Astrocyte (in vitro differentiated cells and primary cell): ENCODE measurements at regions not wholly inside any gene's neighbourhood (a gene's known extent, or its start where the extent isn't known, plus 50 kb on each side); places are given as distances from the start of the nearest gene placed in this dataset.

Source experiments
- DNase-seq: peaks from one replicate; pipeline ENCODE4 v3.0.0-alpha.2; 2010; ENCODE audit warnings: low read depth
- FAIRE-seq: peaks from 2 replicates; lab custom pipeline; 2011; peaks lifted over from hg19 to GRCh38; lab: Jason Lieb, UNC
- H2AFZ ChIP-seq: 2 replicates; pipeline ENCODE4 v1.6.0; 2012; ENCODE audit warnings: low read depth, low read length, inconsistent platforms
- H3K27ac ChIP-seq: 2 replicates; pipeline ENCODE4 v1.5.1; 2011; ENCODE audit warnings: low read depth, low read length, inconsistent platforms
- H3K27me3 ChIP-seq: 2 replicates; pipeline ENCODE4 v1.6.0; 2011; ENCODE audit warnings: low read length, inconsistent platforms; ENCODE audit not compliant: insufficient read depth
- H3K36me3 ChIP-seq: 2 replicates; pipeline ENCODE4 v1.5.1; 2011; ENCODE audit warnings: low read length, inconsistent platforms; ENCODE audit not compliant: insufficient read depth
- H3K4me1 ChIP-seq: 2 replicates; pipeline ENCODE4 v1.5.1; 2011; ENCODE audit warnings: low read length, inconsistent platforms; ENCODE audit not compliant: insufficient read depth
- H3K4me2 ChIP-seq: 2 replicates; pipeline ENCODE4 v1.6.0; 2012; ENCODE audit warnings: low read length, inconsistent platforms
- H3K4me3 ChIP-seq: 2 replicates; pipeline ENCODE4 v1.5.1; 2011; ENCODE audit warnings: low read depth, mild to moderate bottlenecking, low read length, inconsistent platforms; ENCODE audit not compliant: insufficient read depth
- H3K79me2 ChIP-seq: 2 replicates; pipeline ENCODE4 v1.6.0; 2012; ENCODE audit warnings: mild to moderate bottlenecking, low read length, inconsistent platforms; ENCODE audit not compliant: insufficient read depth
- H3K9ac ChIP-seq: 2 replicates; pipeline ENCODE4 v1.6.0; 2012; ENCODE audit warnings: mild to moderate bottlenecking, low read length, inconsistent platforms
- H3K9me3 ChIP-seq: 2 replicates; pipeline ENCODE4 v1.5.1; 2012; ENCODE audit warnings: low read depth, mild to moderate bottlenecking, low read length, inconsistent platforms; ENCODE audit not compliant: insufficient read depth
- H4K20me1 ChIP-seq: 2 replicates; pipeline ENCODE4 v1.6.0; 2012; ENCODE audit warnings: low read length, inconsistent platforms; ENCODE audit not compliant: insufficient read depth
- H3K27ac Mint-ChIP-seq: one replicate; pipeline ENCODE4 v1.8.0; 2021; ENCODE audit warnings: mild to moderate bottlenecking, mixed read lengths; ENCODE audit not compliant: unreplicated experiment
- H3K27me3 Mint-ChIP-seq: one replicate; pipeline ENCODE4 v1.8.0; 2021; ENCODE audit warnings: low read depth, mixed read lengths; ENCODE audit not compliant: unreplicated experiment
- H3K36me3 Mint-ChIP-seq: one replicate; pipeline ENCODE4 v1.8.0; 2021; ENCODE audit warnings: low read depth, mixed read lengths; ENCODE audit not compliant: unreplicated experiment
- H3K4me1 Mint-ChIP-seq: one replicate; pipeline ENCODE4 v1.8.0; 2021; ENCODE audit warnings: low read depth, mixed read lengths; ENCODE audit not compliant: unreplicated experiment
- H3K4me3 Mint-ChIP-seq: one replicate; pipeline ENCODE4 v1.8.0; 2021; ENCODE audit warnings: mild to moderate bottlenecking, moderate library complexity, mixed read lengths; ENCODE audit not compliant: unreplicated experiment
- H3K9me3 Mint-ChIP-seq: one replicate; pipeline ENCODE4 v1.8.0; 2021; ENCODE audit warnings: mild to moderate bottlenecking, mixed read lengths; ENCODE audit not compliant: unreplicated experiment
- CTCF ChIP-seq: IDR thresholded peaks from 2 replicates; pipeline ENCODE4 v1.5.1; 2011; ENCODE audit warnings: low read depth, mild to moderate bottlenecking, inconsistent platforms, low read length, moderate library complexity; ENCODE audit not compliant: insufficient read depth
- EZH2 ChIP-seq: IDR thresholded peaks from 2 replicates; pipeline ENCODE4 v1.6.1; 2012; ENCODE audit warnings: mild to moderate bottlenecking, low read length, inconsistent platforms; ENCODE audit not compliant: insufficient read depth

- Mint-ChIP-seq H3K36me3 (no peaks in the 10 kb centered on the region), H3K9me3 (no peaks in the 10 kb centered on the region), H3K27ac (no peak overlapping the region), H3K4me3 (no peak overlapping the region), H3K4me1 (no peaks in the 10 kb centered on the region), H3K27me3 (no peaks in the 10 kb centered on the region)
- H3K4me1 ChIP-seq, result no peaks in the 10 kb centered on the region
- no peaks in the 10 kb centered on the region for H4K20me1 ChIP-seq
- H2AFZ ChIP-seq, result no peak overlapping the region
- no peaks in the 10 kb centered on the region for H3K79me2 ChIP-seq
- H3K4me3 ChIP-seq, result no peak overlapping the region
- H3K9me3 ChIP-seq, result no peaks in the 10 kb centered on the region
- no peaks in the 10 kb centered on the region for H3K36me3 ChIP-seq
- H3K27ac ChIP-seq, result no peak overlapping the region
- FAIRE-seq (no peak), DNase-seq (no peak)
- H3K9ac ChIP-seq, result no peak overlapping the region
- no peaks in the 10 kb centered on the region for H3K27me3 ChIP-seq
- no peak for TF ChIP-seq EZH2
- TF ChIP-seq CTCF, result no peak
- H3K4me2 ChIP-seq, result no peak overlapping the region
These were observed 334.0 kb upstream of the GCFC2 start for GRCh38 chr2:76044701-76045100.

GRCh38 chr2:76039505-76039904, 328.8 kb upstream of the GCFC2 start:
- Histone ChIP-seq H3K79me2 (no peaks in the 10 kb centered on the region), H2AFZ (no peak overlapping the region), H3K36me3 (no peaks in the 10 kb centered on the region), H3K9me3 (no peaks in the 10 kb centered on the region), H3K27ac (no peak overlapping the region), H3K9ac (no peak overlapping the region), H4K20me1 (no peaks in the 10 kb centered on the region), H3K27me3 (no peaks in the 10 kb centered on the region), H3K4me2 (no peak overlapping the region), H3K4me3 (no peak overlapping the region), H3K4me1 (no peaks in the 10 kb centered on the region)
- no peaks in the 10 kb centered on the region for H3K27me3 Mint-ChIP-seq
- FAIRE-seq, result no peak
- H3K36me3 Mint-ChIP-seq, result no peaks in the 10 kb centered on the region
- no peak overlapping the region for H3K4me3 Mint-ChIP-seq
- H3K27ac Mint-ChIP-seq, result no peak overlapping the region
- no peak for DNase-seq
- TF ChIP-seq EZH2, result no peak
- TF ChIP-seq CTCF, result no peak
- H3K4me1 Mint-ChIP-seq, result no peaks in the 10 kb centered on the region
- H3K9me3 Mint-ChIP-seq, result no peaks in the 10 kb centered on the region

- H2AFZ ChIP-seq, result no peak overlapping the region
- no peaks in the 10 kb centered on the region for H3K36me3 ChIP-seq
- no peaks in the 10 kb centered on the region for H3K9me3 ChIP-seq
- Mint-ChIP-seq H3K27ac (no peak overlapping the region), H3K27me3 (no peaks in the 10 kb centered on the region), H3K4me3 (no peak overlapping the region), H3K9me3 (peaks cover 7% of the 10 kb centered on the region), H3K4me1 (no peaks in the 10 kb centered on the region), H3K36me3 (no peaks in the 10 kb centered on the region)
- H3K9ac ChIP-seq, result no peak overlapping the region
- no peak overlapping the region for H3K27ac ChIP-seq
- no peak overlapping the region for H3K4me3 ChIP-seq
- no peaks in the 10 kb centered on the region for H3K4me1 ChIP-seq
- H4K20me1 ChIP-seq, result no peaks in the 10 kb centered on the region
- FAIRE-seq (no peak), DNase-seq (no peak)
- H3K79me2 ChIP-seq, result no peaks in the 10 kb centered on the region
- TF ChIP-seq CTCF (no peak), EZH2 (no peak)
- no peaks in the 10 kb centered on the region for H3K27me3 ChIP-seq
- H3K4me2 ChIP-seq, result no peak overlapping the region
These were observed 317.0 kb upstream of the GCFC2 start for GRCh38 chr2:76027761-76028160.
